K562 (cell line): ENCODE measurements at regions not wholly inside any gene's neighbourhood (a gene's known extent, or its start where the extent isn't known, plus 50 kb on each side); places are given as distances from the start of the nearest gene placed in this dataset.
"Not testable (repeated sequence)": the region's sequence is repeated elsewhere in the genome, so short reads cannot be mapped to it uniquely, and the experiment has no call there.

Experiments
- ATAC-seq: fragments of 200-7000 bp; cut with Tn5 transposase; 3 replicates; pipeline ENCODE4 v1.9.1; 2020; ENCODE audit warnings: moderate library complexity
- BruUV-seq: library from RNA; stranded (reverse); fragments of 400-500 nt; replicated peaks from 2 replicates; lab custom pipeline; 2021; lab: Mats Ljungman, UMichigan
- CTCF ChIA-PET: fragments of 300-600 bp; formaldehyde crosslinking; extraction: SDS; loops from one replicate; lab custom pipeline; 2021; ENCODE audit warnings: low intra/inter-chr PET ratio; lab: Yijun Ruan, JAX
- POLR2A ChIA-PET: fragments of 300-600, 350-650 bp; sonication (Branson Sonifier 250); formaldehyde crosslinking; extraction: SDS; loops from one replicate; lab custom pipeline; 2021; ENCODE audit warnings: antibody characterized with exemption, inconsistent platforms; lab: Yijun Ruan, JAX
- DNase-seq, 4 experiments: peaks; one replicate each; pipeline versions ENCODE4 v3.0.0 to v3.0.0-alpha.2; 2011 to 2018; ENCODE audit warnings: low spot score in 3 of 4, mixed read lengths in 3 of 4; ENCODE audit errors: extremely low read depth in 1 of 4
- FAIRE-seq: peaks from 2 replicates; lab custom pipeline; 2011; peaks lifted over from hg19 to GRCh38; lab: Jason Lieb, UNC
- H2AFZ ChIP-seq: 2 replicates; pipeline ENCODE4 v1.6.0; 2011; ENCODE audit warnings: low read depth, low read length, control low read depth, inconsistent platforms
- H3K27ac ChIP-seq: fragments of 200-600 bp; 3 replicates; pipeline ENCODE4 v1.8.0; 2011; ENCODE audit warnings: low read depth, mild to moderate bottlenecking, control low read depth, inconsistent platforms, low read length, moderate library complexity, mixed read lengths; ENCODE audit errors: extremely low read depth
- H3K27me3 ChIP-seq, 2 experiments: fragments of 300-600 bp in 1 of 2; 2 replicates in 1 of 2; 3 replicates in 1 of 2; pipeline versions ENCODE4 v1.6.0 to v1.8.0; 2011; ENCODE audit warnings: inconsistent platforms in 2 of 2, low read length in 2 of 2, mild to moderate bottlenecking in 1 of 2, mixed read lengths in 1 of 2, moderate library complexity in 1 of 2; ENCODE audit not compliant: control insufficient read depth in 2 of 2, insufficient read depth in 2 of 2
- H3K36me3 ChIP-seq: fragments of 300-600 bp; 3 replicates; pipeline ENCODE4 v1.8.0; 2011; ENCODE audit warnings: mild to moderate bottlenecking, low read length, inconsistent platforms; ENCODE audit not compliant: control insufficient read depth, insufficient read depth
- H3K4me1 ChIP-seq, 2 experiments: fragments of 200-600 bp in 1 of 2; replicated peaks in 1 of 2; 2 replicates in 1 of 2; 3 replicates in 1 of 2; pipeline versions ENCODE4 v1.5.1 to v1.8.0; 2011; ENCODE audit warnings: inconsistent platforms in 2 of 2, low read length in 2 of 2, mild to moderate bottlenecking in 1 of 2, mixed read lengths in 1 of 2, moderate library complexity in 1 of 2; ENCODE audit not compliant: control insufficient read depth in 2 of 2, insufficient read depth in 2 of 2
- H3K4me2 ChIP-seq: 2 replicates; pipeline ENCODE4 v1.6.1; 2011; ENCODE audit warnings: low read length, control low read depth, inconsistent platforms, mixed read lengths; ENCODE audit not compliant: insufficient read depth
- H3K4me3 ChIP-seq: fragments of 200-600 bp; sonication (generic), shearing (Covaris generic); 2 replicates; pipeline ENCODE4 v1.5.1; 2016; ENCODE audit warnings: control low read depth, inconsistent platforms
- H3K79me2 ChIP-seq: fragments of 200-600 bp; 3 replicates; pipeline ENCODE4 v1.8.0; 2011; ENCODE audit warnings: low read length, inconsistent platforms; ENCODE audit not compliant: control insufficient read depth, insufficient read depth
- H3K9ac ChIP-seq, 2 experiments: 2 replicates each; pipeline versions ENCODE4 v1.6.0 to v1.6.1; 2011; ENCODE audit warnings: low read depth in 2 of 2, low read length in 2 of 2, control low read depth in 1 of 2, inconsistent platforms in 1 of 2, mild to moderate bottlenecking in 1 of 2, mixed read lengths in 1 of 2; ENCODE audit not compliant: insufficient read depth in 1 of 2
- H3K9me1 ChIP-seq: one replicate; pipeline ENCODE4 v1.6.0; 2011; ENCODE audit warnings: inconsistent platforms, mild to moderate bottlenecking, low read length, moderate library complexity; ENCODE audit not compliant: control insufficient read depth, insufficient read depth
- H3K9me3 ChIP-seq: replicated peaks from 2 replicates; pipeline ENCODE4 v1.5.1; 2011; ENCODE audit warnings: low read depth, low read length, inconsistent platforms; ENCODE audit not compliant: control insufficient read depth, insufficient read depth
- H4K20me1 ChIP-seq: replicated peaks from 2 replicates; pipeline ENCODE4 v1.6.1; 2011; ENCODE audit warnings: low read length, inconsistent platforms, mixed read lengths; ENCODE audit not compliant: control insufficient read depth, insufficient read depth
- HNRNPL ChIP-seq: fragments of 200-400 bp; formaldehyde crosslinking; IDR thresholded peaks from 2 replicates; pipeline ENCODE4 v1.6.1; 2017; ENCODE audit warnings: low read depth, mild to moderate bottlenecking, low read length
- RNF2 ChIP-seq: sonication (generic); IDR thresholded peaks from 2 replicates; pipeline ENCODE4 v1.6.1; 2016
- SRSF9 ChIP-seq: fragments of 200-400 bp; formaldehyde crosslinking; IDR thresholded peaks from 2 replicates; pipeline ENCODE4 v1.6.1; 2017; ENCODE audit warnings: low read depth, low read length, borderline replicate concordance
- ZNF121 ChIP-seq: sonication (generic); formaldehyde crosslinking; conservative IDR thresholded peaks from 2 replicates; pipeline ENCODE4 v1.8.0; 2022; ENCODE audit warnings: missing genetic modification reagents
- ZNF551 ChIP-seq: fragments of 250-450 bp; sonication (Bioruptor Pico); IDR thresholded peaks from 2 replicates; pipeline ENCODE4 v1.5.0; 2021; ENCODE audit warnings: mild to moderate bottlenecking, moderate library complexity
- ZNF76 ChIP-seq: fragments of 250-450 bp; sonication (Bioruptor Pico); IDR thresholded peaks from 2 replicates; pipeline ENCODE4 v1.4.0; 2020; ENCODE audit warnings: mild to moderate bottlenecking, moderate library complexity, borderline replicate concordance
- WGBS: fragments of 100-300 bp; shearing (Covaris generic); methylation state at CpG from one replicate; pipeline ENCODE4 v1.1.6; 2016; ENCODE audit warnings: low coverage, mixed read lengths; ENCODE audit not compliant: insufficient coverage; ENCODE audit errors: missing lambda C conversion rate; 5-methylcytosine and 5-hydroxymethylcytosine counted together
- in situ Hi-C: fragments of 300-500 bp; cut with MboI; formaldehyde crosslinking; loops from 4 replicates; pipeline ENCODE4 v1.15.0; 2018; ENCODE audit warnings: inconsistent platforms, mixed read lengths
- intact Hi-C: fragments of 100-400 bp; cut with micrococcal nuclease; formaldehyde crosslinking; loops from 2 replicates; pipeline ENCODE4 v1.14.2; 2022
- TF ChIP-seq, protein P1 (sequence below): fragments of 250-450 bp; sonication (Bioruptor Pico); IDR thresholded peaks from 2 replicates; pipeline ENCODE4 v1.8.0; 2022; ENCODE audit warnings: moderate library complexity, mild to moderate bottlenecking, inconsistent platforms
- TF ChIP-seq, protein P2 (sequence below): fragments of 250-450 bp; sonication (Bioruptor Pico); IDR thresholded peaks from 2 replicates; pipeline ENCODE4 v1.5.0; 2020; ENCODE audit warnings: mild to moderate bottlenecking
- TF ChIP-seq, protein P3 (sequence below): fragments of 450-650 bp; IDR thresholded peaks from 2 replicates; pipeline ENCODE4 v1.6.1; 2016; ENCODE audit warnings: mild to moderate bottlenecking

DNA sequence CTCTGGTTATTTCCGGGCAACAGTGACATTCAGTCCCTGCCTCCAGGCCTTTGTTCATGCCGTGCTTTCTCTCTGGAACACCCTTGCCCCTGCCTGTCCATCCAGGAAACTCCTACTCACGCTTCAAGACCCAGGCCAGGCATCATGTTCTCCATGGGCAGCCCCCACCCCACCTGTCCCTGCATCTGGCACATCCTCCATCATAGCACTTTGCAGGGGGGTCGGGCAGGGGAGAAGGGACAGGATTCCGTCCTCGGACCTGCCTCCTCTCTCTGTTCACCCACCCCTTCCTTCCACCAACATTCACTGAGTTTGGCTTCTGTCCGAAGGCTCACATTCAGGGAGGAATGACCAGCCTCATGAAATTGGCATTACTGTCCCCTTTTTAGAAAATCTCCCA, 206.1 kb downstream of the MATN1 start:
- H3K9me1 ChIP-seq, H3K4me3 ChIP-seq, FAIRE-seq, H3K4me1 ChIP-seq, H3K36me3 ChIP-seq, POLR2A ChIA-PET, intact Hi-C loops, H3K79me2 ChIP-seq, ATAC-seq, H3K9ac ChIP-seq, DNase-seq, BruUV-seq, H3K27ac ChIP-seq, H3K9me3 ChIP-seq, CTCF ChIA-PET, H2AFZ ChIP-seq, H4K20me1 ChIP-seq, H3K4me2 ChIP-seq: not testable (repeated sequence)
- in situ Hi-C loops, result loop anchor here (5.0 kb wide), 1 partner anchor 835 kb away; no protein-coding TSS in a partner anchor
- peaks cover 0 to 15% of the 10 kb centered on the region in 2 experiments; a peak in 2 of 5 replicates for H3K27me3 ChIP-seq
- WGBS, result 0% methylated on average over 6 of the region's 7 CpGs

DNA sequence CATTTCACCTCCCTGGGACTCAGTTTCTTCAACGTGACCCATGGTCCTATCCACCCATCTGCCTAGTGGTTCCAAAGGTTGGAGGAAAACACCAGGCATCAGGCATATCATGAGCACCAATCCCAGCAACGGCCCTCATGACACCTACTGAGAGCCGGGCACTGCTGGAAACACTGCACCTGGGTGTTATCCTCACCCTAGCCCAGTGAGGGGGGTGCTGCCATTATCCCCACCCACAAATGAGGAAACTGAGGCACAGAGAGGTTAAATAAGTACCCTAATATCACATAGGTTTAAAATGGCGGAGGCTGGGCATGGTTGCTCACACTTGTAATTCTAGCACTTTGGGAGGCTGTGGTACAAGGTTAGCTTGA, 206.9 kb downstream of the MATN1 start:
- H3K4me1 ChIP-seq, result no peaks in the 10 kb centered on the region
- intact Hi-C loops, result no loop called here
- no peaks in the 10 kb centered on the region for H3K9me3 ChIP-seq
- peaks cover 0 to 19% of the 10 kb centered on the region in 2 experiments; a peak in 2 of 5 replicates for H3K27me3 ChIP-seq
- no peak overlapping the region for H3K27ac ChIP-seq
- BruUV-seq, result no TSS peak
- ChIA-PET POLR2A (interaction anchor here (0.5 kb wide), 1 partner anchor 13 kb away, joined by 5 read pairs; no protein-coding TSS in a partner anchor), CTCF (no interaction called here)
- H3K36me3 ChIP-seq, result no peaks in the 10 kb centered on the region
- ATAC-seq (no peak), FAIRE-seq (no peak), DNase-seq (no peak)
- no peak overlapping the region for H3K4me2 ChIP-seq
- H3K4me3 ChIP-seq, result no peak overlapping the region
- no peak overlapping the region for H3K9ac ChIP-seq
- H4K20me1 ChIP-seq, result no peaks in the 10 kb centered on the region
- in situ Hi-C loops, result loop anchor here (5.0 kb wide), 1 partner anchor 834 kb away; no protein-coding TSS in a partner anchor
- no peaks in the 10 kb centered on the region for H3K79me2 ChIP-seq
- H3K9me1 ChIP-seq, result no peaks in the 10 kb centered on the region
- WGBS, result 2% methylated on average over 4 of the region's 4 CpGs
- no peak overlapping the region for H2AFZ ChIP-seq
- TF ChIP-seq ZNF551 (CRISPR knock-in tag) (no peak), ZNF76 (CRISPR knock-in tag) (no peak), HNRNPL (no peak), SRSF9 (no peak), ZNF121 (CRISPR knock-in tag) (no peak), RNF2 (no peak)
- TF ChIP-seq, protein P1, sequence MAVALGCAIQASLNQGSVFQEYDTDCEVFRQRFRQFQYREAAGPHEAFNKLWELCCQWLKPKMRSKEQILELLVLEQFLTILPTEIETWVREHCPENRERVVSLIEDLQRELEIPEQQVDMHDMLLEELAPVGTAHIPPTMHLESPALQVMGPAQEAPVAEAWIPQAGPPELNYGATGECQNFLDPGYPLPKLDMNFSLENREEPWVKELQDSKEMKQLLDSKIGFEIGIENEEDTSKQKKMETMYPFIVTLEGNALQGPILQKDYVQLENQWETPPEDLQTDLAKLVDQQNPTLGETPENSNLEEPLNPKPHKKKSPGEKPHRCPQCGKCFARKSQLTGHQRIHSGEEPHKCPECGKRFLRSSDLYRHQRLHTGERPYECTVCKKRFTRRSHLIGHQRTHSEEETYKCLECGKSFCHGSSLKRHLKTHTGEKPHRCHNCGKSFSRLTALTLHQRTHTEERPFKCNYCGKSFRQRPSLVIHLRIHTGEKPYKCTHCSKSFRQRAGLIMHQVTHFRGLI (CRISPR knock-in tag), result no peak
- TF ChIP-seq, protein P2, sequence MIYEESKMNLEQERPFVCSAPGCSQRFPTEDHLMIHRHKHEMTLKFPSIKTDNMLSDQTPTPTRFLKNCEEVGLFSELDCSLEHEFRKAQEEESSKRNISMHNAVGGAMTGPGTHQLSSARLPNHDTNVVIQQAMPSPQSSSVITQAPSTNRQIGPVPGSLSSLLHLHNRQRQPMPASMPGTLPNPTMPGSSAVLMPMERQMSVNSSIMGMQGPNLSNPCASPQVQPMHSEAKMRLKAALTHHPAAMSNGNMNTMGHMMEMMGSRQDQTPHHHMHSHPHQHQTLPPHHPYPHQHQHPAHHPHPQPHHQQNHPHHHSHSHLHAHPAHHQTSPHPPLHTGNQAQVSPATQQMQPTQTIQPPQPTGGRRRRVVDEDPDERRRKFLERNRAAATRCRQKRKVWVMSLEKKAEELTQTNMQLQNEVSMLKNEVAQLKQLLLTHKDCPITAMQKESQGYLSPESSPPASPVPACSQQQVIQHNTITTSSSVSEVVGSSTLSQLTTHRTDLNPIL, result no peak
- TF ChIP-seq, protein P3, sequence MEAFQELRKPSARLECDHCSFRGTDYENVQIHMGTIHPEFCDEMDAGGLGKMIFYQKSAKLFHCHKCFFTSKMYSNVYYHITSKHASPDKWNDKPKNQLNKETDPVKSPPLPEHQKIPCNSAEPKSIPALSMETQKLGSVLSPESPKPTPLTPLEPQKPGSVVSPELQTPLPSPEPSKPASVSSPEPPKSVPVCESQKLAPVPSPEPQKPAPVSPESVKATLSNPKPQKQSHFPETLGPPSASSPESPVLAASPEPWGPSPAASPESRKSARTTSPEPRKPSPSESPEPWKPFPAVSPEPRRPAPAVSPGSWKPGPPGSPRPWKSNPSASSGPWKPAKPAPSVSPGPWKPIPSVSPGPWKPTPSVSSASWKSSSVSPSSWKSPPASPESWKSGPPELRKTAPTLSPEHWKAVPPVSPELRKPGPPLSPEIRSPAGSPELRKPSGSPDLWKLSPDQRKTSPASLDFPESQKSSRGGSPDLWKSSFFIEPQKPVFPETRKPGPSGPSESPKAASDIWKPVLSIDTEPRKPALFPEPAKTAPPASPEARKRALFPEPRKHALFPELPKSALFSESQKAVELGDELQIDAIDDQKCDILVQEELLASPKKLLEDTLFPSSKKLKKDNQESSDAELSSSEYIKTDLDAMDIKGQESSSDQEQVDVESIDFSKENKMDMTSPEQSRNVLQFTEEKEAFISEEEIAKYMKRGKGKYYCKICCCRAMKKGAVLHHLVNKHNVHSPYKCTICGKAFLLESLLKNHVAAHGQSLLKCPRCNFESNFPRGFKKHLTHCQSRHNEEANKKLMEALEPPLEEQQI, result no peak
